Erythroblast (primary cell): ENCODE measurements at regions not wholly inside any gene's neighbourhood (a gene's known extent, or its start where the extent isn't known, plus 50 kb on each side); places are given as distances from the start of the nearest gene placed in this dataset.

Experiments used
- GATA1 ChIP-seq: IDR thresholded peaks from 2 replicates; pipeline ENCODE4 v1.6.1; 2011; ENCODE audit warnings: low read depth, mild to moderate bottlenecking, control low read depth, low read length, moderate library complexity
- POLR2A ChIP-seq: IDR thresholded peaks from 2 replicates; pipeline ENCODE4 v1.6.1; 2011; ENCODE audit warnings: mild to moderate bottlenecking, low read length

GRCh38 chr12:59404109-59404650 lies 191.6 kb upstream of the SLC16A7 start:
- no peak for TF ChIP-seq POLR2A
- TF ChIP-seq GATA1 = no peak
